ENCODE measurements at regions not wholly inside any gene's neighbourhood (a gene's known extent, or its start where the extent isn't known, plus 50 kb on each side); places are given as distances from the start of the nearest gene placed in this dataset.

DNA sequence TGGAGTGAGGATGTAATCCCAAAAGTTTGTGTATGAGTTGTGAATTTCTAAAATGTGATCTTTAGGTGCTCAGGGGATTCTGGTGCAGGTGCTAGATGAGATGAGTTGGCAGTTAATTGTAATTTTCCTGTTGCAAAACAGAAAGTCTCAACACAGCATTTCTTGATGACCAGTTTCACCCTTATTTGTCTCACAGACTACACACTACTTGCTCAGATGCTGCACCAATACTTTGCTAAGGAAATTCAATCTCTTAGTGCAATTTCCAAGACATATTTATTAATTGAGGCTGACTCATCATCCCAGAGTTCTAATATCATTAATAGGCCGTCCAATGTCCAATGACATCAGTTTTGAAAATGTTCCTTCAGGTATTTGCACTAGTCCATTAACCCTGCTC, 159.2 kb upstream of the SFRP2 start:
- intact Hi-C loops (cut with DNase I; ENCODE audit: low total_unique reads) = no loop called here
- no peak for DNase-seq
- Histone ChIP-seq H3K27me3 (no peaks in the 10 kb centered on the region), H3K9me3 (peaks cover 0 to 13% (median 5%) of the 10 kb centered on the region in 4 donors), H3K4me3 (no peak overlapping the region), H3K27ac (no peak overlapping the region), H3K4me1 (no peaks in the 10 kb centered on the region), H3K36me3 (no peaks in the 10 kb centered on the region)
- WGBS, 5 donors = 66 to 85% (median 78%) methylated on average over 1 of the region's 1 CpG
- TF ChIP-seq, protein P1, sequence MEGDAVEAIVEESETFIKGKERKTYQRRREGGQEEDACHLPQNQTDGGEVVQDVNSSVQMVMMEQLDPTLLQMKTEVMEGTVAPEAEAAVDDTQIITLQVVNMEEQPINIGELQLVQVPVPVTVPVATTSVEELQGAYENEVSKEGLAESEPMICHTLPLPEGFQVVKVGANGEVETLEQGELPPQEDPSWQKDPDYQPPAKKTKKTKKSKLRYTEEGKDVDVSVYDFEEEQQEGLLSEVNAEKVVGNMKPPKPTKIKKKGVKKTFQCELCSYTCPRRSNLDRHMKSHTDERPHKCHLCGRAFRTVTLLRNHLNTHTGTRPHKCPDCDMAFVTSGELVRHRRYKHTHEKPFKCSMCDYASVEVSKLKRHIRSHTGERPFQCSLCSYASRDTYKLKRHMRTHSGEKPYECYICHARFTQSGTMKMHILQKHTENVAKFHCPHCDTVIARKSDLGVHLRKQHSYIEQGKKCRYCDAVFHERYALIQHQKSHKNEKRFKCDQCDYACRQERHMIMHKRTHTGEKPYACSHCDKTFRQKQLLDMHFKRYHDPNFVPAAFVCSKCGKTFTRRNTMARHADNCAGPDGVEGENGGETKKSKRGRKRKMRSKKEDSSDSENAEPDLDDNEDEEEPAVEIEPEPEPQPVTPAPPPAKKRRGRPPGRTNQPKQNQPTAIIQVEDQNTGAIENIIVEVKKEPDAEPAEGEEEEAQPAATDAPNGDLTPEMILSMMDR (IDR thresholded peaks at IDR 0.05) = no peak
- no peak for TF ChIP-seq EP300 (IDR thresholded peaks at IDR 0.05)
- no peak for TF ChIP-seq POLR2A (IDR thresholded peaks at IDR 0.05)
- no peak for TF ChIP-seq POLR2AphosphoS5 (IDR thresholded peaks at IDR 0.05)

DNA sequence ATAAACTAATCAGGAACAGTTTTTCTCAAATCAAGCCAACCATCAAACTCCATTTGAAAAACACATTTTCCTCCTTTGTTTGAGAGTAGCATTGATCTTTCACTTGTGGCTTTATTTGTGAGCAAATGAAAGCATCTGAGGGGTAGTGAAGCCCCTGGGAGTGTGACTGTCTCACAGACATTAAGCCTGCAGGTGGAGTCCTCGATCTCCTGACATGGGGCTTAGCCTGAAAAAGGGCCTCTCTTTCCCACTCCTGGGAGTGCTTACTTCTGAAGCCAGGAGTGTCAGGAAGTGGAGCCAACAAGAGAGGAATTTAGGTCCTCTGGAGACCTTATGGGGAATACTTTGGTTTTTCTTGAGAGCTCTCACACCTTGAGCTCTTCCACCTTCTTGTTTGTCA, 158.2 kb upstream of the SFRP2 start:
- Histone ChIP-seq H3K4me1 (no peaks in the 10 kb centered on the region), H3K36me3 (no peaks in the 10 kb centered on the region), H3K9me3 (peaks cover 0 to 13% (median 5%) of the 10 kb centered on the region in 4 donors), H3K27ac (no peak overlapping the region), H3K27me3 (no peaks in the 10 kb centered on the region), H3K4me3 (no peak overlapping the region)
- 63 to 78% (median 73%) methylated on average over 1 of the region's 1 CpG for WGBS, 5 donors
- DNase-seq = no peak
- TF ChIP-seq POLR2A (IDR thresholded peaks at IDR 0.05) = no peak
- no peak for TF ChIP-seq POLR2AphosphoS5 (IDR thresholded peaks at IDR 0.05)
- intact Hi-C loops (cut with DNase I; ENCODE audit: low total_unique reads) = no loop called here

DNA sequence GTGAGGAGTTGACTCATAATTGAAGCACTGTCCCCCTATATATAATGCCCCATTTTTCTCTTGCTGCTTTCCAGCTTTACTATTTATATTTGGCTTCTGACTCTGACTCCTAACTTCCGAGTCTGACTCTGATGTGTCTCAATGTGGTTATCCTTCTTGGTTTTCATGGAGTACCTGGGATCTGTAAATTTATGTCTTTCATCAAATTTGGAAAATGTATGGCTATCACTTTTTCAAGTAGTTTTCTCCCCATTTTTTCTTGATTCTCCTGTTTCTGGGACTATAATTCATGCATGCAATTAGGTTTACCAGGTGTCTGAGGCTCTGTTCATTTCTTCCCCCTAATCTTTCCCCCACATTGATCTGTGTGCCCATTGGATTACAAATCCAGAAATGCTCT, 156.8 kb upstream of the SFRP2 start:
- H3K4me1 ChIP-seq = no peaks in the 10 kb centered on the region
- 81 to 97% (median 90%) methylated on average over 1 of the region's 1 CpG for WGBS, 5 donors
- DNase-seq = no peak
- TF ChIP-seq, protein P1 (IDR thresholded peaks at IDR 0.05) = no peak
- TF ChIP-seq POLR2A (IDR thresholded peaks at IDR 0.05) = no peak
- TF ChIP-seq EP300 (IDR thresholded peaks at IDR 0.05) = no peak
- no peak for TF ChIP-seq POLR2AphosphoS5 (IDR thresholded peaks at IDR 0.05)
- no peak overlapping the region for H3K27ac ChIP-seq
- no peak overlapping the region for H3K4me3 ChIP-seq
- intact Hi-C loops (cut with DNase I; ENCODE audit: low total_unique reads) = no loop called here
- H3K9me3 ChIP-seq = peaks cover 0 to 13% (median 5%) of the 10 kb centered on the region in 4 donors
- H3K27me3 ChIP-seq = no peaks in the 10 kb centered on the region
- no peaks in the 10 kb centered on the region for H3K36me3 ChIP-seq

DNA sequence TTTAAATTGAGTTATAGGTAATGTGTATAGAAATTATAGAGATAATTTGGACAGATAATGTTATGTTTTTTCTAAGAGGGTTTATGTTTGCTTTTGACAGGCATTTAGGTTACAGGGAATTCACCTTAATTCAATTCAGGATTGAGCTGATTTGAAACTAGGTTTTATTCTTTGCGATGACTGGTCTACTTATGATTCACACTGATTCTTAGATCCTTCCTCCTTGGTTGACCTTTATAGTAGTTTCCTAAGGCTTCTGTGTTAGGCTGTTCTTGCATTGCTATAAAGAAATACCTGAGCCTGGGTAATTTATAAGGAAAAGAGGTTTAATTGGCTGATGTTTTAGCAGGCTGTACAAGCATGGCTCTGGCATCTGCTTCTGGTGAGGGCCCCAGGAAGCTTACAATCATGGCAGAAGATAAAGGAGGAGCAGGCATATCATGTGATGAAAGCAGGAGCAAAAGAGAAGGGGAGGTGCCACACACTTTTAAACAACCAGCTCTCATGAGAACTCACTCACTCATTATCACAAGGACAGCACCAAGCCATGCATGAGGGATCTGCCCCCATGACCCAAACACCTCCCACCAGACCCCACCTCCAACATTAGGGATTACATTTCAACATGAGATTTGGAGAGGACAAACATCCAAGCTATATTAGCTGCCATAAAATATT, 155.0 kb upstream of the SFRP2 start:
- no peak for DNase-seq
- H3K27ac ChIP-seq = no peak overlapping the region
- H3K36me3 ChIP-seq = no peaks in the 10 kb centered on the region
- H3K27me3 ChIP-seq = no peaks in the 10 kb centered on the region
- H3K9me3 ChIP-seq = peaks cover 0 to 13% (median 5%) of the 10 kb centered on the region in 4 donors
- intact Hi-C loops (cut with DNase I; ENCODE audit: low total_unique reads) = no loop called here
- no peaks in the 10 kb centered on the region for H3K4me1 ChIP-seq
- H3K4me3 ChIP-seq = no peak overlapping the region
- TF ChIP-seq EP300 (IDR thresholded peaks at IDR 0.05) (no peak), POLR2AphosphoS5 (IDR thresholded peaks at IDR 0.05) (no peak), POLR2A (IDR thresholded peaks at IDR 0.05) (no peak)
- TF ChIP-seq, protein P1 (IDR thresholded peaks at IDR 0.05) = no peak
- WGBS, 5 donors = 74 to 97% (median 90%) methylated on average over 1 of the region's 1 CpG

DNA sequence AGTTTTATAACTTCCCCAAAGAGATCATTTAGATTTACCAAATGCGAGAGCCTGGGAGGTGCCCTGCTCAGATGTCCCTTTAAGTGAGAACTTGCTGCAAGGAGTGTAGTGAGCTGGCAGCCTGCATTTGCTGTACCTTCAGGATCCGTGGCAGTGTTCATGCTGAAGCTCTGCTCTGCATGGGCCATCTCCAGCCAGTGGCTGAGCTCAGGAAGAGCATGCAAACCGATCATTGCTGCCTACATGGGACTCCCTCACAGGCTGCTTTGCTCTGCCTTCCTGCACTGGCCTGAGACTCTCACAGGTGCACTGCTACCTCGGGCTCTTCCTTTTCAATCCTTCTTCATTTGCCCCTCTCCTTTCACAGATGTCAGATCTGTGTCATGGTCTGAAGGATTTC, 152.0 kb upstream of the SFRP2 start:
- intact Hi-C loops (cut with DNase I; ENCODE audit: low total_unique reads) = no loop called here
- Histone ChIP-seq H3K36me3 (no peaks in the 10 kb centered on the region), H3K4me1 (no peaks in the 10 kb centered on the region), H3K9me3 (peaks cover 0 to 8% (median 3%) of the 10 kb centered on the region in 4 donors), H3K4me3 (no peak overlapping the region), H3K27ac (no peak overlapping the region), H3K27me3 (no peaks in the 10 kb centered on the region)
- no peak for TF ChIP-seq POLR2A (IDR thresholded peaks at IDR 0.05)
- DNase-seq = no peak
- WGBS, 5 donors = 56 to 67% (median 60%) methylated on average over 4 of the region's 4 CpGs
